Lower lobe of right lung (tissue), 2 donors: ENCODE measurements at regions not wholly inside any gene's neighbourhood (a gene's known extent, or its start where the extent isn't known, plus 50 kb on each side); places are given as distances from the start of the nearest gene placed in this dataset.
A peak's percentile ranks its signal among the peaks of the same experiment; 100 is the strongest.

Experiments used
- ATAC-seq, 2 donors: fragments of 200-7000 bp; cut with Tn5 transposase; one replicate each; pipeline ENCODE4 v1.9.1; 2020 to 2022; ENCODE audit warnings: mild to moderate bottlenecking in 2 of 2, moderate library complexity in 2 of 2
- DNase-seq: peaks from one replicate; pipeline ENCODE4 v3.0.0-alpha.2; 2020
- H3K27ac ChIP-seq: fragments of 200-600 bp; one replicate; pipeline ENCODE4 v1.8.0; 2022
- H3K27me3 ChIP-seq: fragments of 200-600 bp; one replicate; pipeline ENCODE4 v1.8.0; 2022; ENCODE audit warnings: low read depth
- H3K36me3 ChIP-seq: fragments of 200-600 bp; one replicate; pipeline ENCODE4 v1.8.0; 2022; ENCODE audit warnings: mild to moderate bottlenecking
- H3K4me1 ChIP-seq: fragments of 200-600 bp; one replicate; pipeline ENCODE4 v1.8.0; 2022
- H3K4me3 ChIP-seq: fragments of 200-600 bp; one replicate; pipeline ENCODE4 v1.8.0; 2022; ENCODE audit warnings: mild to moderate bottlenecking
- H3K9me3 ChIP-seq: fragments of 200-600 bp; one replicate; pipeline ENCODE4 v1.8.0; 2022
- intact Hi-C: fragments of 100-400 bp; cut with DNase I; formaldehyde crosslinking; loops from one replicate; pipeline ENCODE4 v1.11.0; 2022
- TF ChIP-seq, protein P1 (sequence below): fragments of 200-600 bp; IDR thresholded peaks from one replicate; pipeline ENCODE4 v1.8.0; 2022; ENCODE audit warnings: antibody characterized with exemption, mild to moderate bottlenecking
- donor health status: DM: no; HTN: yes; CAD: no; lungs with severe emphysema.

DNA sequence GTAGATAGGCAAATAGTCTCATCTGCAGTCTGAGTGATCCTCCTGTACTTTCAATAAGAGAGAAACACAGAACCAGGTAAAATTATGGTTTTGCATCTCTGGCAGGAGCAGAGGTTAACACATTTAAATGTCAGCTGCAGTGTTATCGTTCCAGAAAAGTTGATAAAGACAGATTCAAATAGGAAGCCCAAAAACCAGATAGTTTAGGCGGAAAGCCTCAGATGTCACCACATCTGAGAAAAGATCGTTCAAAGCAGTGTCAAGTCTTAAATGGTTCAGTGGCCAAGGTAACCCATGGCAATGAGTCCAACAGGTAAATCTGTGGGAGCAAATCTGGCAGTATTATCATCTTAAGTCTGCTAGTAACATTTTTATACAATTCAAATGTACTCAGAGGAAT lies 542.1 kb upstream of the MEF2C start:
- H3K4me3 ChIP-seq, result no peak overlapping the region
- no peak overlapping the region for H3K27ac ChIP-seq
- H3K9me3 ChIP-seq, result no peaks in the 10 kb centered on the region
- DNase-seq, result no peak
- H3K27me3 ChIP-seq, result no peaks in the 10 kb centered on the region
- TF ChIP-seq, protein P1, sequence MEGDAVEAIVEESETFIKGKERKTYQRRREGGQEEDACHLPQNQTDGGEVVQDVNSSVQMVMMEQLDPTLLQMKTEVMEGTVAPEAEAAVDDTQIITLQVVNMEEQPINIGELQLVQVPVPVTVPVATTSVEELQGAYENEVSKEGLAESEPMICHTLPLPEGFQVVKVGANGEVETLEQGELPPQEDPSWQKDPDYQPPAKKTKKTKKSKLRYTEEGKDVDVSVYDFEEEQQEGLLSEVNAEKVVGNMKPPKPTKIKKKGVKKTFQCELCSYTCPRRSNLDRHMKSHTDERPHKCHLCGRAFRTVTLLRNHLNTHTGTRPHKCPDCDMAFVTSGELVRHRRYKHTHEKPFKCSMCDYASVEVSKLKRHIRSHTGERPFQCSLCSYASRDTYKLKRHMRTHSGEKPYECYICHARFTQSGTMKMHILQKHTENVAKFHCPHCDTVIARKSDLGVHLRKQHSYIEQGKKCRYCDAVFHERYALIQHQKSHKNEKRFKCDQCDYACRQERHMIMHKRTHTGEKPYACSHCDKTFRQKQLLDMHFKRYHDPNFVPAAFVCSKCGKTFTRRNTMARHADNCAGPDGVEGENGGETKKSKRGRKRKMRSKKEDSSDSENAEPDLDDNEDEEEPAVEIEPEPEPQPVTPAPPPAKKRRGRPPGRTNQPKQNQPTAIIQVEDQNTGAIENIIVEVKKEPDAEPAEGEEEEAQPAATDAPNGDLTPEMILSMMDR, result no peak
- intact Hi-C loops, result no loop called here
- no peaks in the 10 kb centered on the region for H3K36me3 ChIP-seq
- no peaks in the 10 kb centered on the region for H3K4me1 ChIP-seq
- ATAC-seq, result no peak

DNA sequence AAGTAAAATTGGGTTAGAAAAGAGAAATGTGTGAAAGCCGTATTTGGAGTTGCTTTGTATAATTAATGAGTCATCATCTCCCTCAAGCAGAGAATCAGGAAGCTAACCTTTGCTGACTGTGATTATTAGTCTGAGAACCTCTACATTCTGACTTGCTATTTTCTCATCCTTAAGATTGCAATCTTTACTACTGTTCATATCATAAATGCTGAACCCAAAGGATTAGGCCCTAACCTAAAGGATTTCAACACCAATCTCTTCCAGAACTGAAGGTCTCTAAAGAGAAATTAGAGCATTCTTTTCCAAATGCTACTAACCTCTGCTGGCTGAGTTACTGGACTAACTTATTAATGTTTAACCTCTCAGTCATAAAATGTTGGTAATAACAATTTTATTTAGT lies 538.1 kb upstream of the MEF2C start:
- ATAC-seq, result peak; percentile 59 to 61
- no peak overlapping the region for H3K4me3 ChIP-seq
- no peaks in the 10 kb centered on the region for H3K4me1 ChIP-seq
- DNase-seq, result no peak
- H3K27ac ChIP-seq, result no peak overlapping the region
- TF ChIP-seq, protein P1, result no peak
- H3K27me3 ChIP-seq, result no peaks in the 10 kb centered on the region
- H3K9me3 ChIP-seq, result no peaks in the 10 kb centered on the region
- no peaks in the 10 kb centered on the region for H3K36me3 ChIP-seq
- intact Hi-C loops, result no loop called here

DNA sequence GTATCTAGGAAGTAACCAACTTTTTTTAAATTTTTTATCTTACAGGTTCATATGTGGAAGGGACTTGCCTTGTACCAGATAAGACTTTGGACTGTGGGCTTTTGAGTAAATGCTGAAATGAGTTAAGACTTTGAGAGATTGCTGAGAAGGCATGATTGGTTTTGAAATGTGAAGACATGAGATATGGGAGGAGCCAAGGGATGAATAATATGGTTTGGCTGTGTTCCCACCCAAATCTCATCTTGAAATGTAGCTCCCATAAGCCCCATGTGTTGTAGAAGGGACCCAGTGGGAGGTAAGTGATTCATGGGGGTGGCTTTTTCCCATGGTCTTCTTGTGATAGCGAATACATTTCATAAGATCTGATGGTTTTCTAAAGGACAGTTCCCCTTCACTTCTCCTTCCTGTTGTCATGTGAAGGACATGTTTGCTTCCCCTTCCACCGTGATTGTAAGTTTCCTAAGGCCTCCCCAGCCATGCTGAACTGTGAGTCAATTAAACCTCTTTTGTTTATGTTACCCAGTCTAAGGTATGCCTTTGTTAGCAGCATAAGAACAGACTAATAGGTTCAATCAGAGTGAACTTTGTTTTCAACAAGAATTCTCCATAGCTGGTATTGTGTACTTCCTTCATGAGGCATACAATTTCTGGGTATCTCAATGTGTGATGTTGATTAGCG lies 535.6 kb upstream of the MEF2C start:
- no peak overlapping the region for H3K4me3 ChIP-seq
- H3K36me3 ChIP-seq, result no peaks in the 10 kb centered on the region
- peak; percentile 14 for DNase-seq
- intact Hi-C loops, result no loop called here
- TF ChIP-seq, protein P1, result no peak
- H3K9me3 ChIP-seq, result no peaks in the 10 kb centered on the region
- peak in 1 of 2 donors; percentile 46 for ATAC-seq
- H3K27ac ChIP-seq, result no peak overlapping the region
- no peaks in the 10 kb centered on the region for H3K27me3 ChIP-seq
- no peaks in the 10 kb centered on the region for H3K4me1 ChIP-seq

DNA sequence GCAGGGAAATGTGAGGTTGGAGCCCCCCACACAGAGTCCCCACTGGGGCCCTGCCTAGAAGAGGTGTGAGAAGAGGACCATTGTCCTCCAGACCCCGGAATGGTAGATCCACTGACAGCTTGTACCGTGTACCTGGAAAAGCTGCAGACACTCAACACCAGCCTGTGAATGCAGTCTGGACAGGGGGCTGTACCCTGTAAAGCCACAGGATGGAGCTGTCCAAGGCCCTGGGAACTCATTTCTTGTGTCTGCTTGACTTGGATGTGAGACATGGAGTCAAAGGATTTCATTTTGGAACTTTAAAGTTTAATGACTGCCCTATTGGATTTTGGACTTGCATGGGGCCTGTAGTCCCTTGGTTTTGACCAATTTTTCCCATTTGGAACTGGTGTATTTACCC lies 535.0 kb upstream of the MEF2C start:
- no peaks in the 10 kb centered on the region for H3K4me1 ChIP-seq
- no peaks in the 10 kb centered on the region for H3K36me3 ChIP-seq
- DNase-seq (peak; percentile 16), ATAC-seq (no peak)
- H3K27me3 ChIP-seq, result no peaks in the 10 kb centered on the region
- H3K4me3 ChIP-seq, result no peak overlapping the region
- no peaks in the 10 kb centered on the region for H3K9me3 ChIP-seq
- TF ChIP-seq, protein P1, result no peak
- intact Hi-C loops, result no loop called here
- no peak overlapping the region for H3K27ac ChIP-seq

DNA sequence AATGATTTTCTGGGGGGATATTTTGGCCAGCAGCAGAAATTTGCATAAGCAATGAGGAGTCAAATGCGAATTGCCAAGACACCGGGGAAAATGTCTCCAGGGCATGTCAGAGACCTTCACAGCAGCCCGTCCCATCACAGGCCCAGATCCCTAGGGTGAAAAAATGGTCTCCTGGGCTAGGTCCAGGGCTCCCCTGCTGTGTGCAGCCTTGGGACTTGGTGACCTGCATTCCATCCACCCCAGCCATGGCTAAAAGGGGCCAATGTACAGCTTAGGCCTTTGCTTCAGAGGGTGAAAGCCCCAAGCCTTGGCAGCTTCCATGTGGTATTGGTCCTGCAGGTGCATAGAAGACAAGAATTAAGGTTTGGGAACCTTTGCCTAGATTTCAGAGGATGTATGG lies 534.5 kb upstream of the MEF2C start:
- H3K36me3 ChIP-seq, result no peaks in the 10 kb centered on the region
- H3K27me3 ChIP-seq, result no peaks in the 10 kb centered on the region
- H3K27ac ChIP-seq, result no peak overlapping the region
- H3K4me3 ChIP-seq, result no peak overlapping the region
- TF ChIP-seq, protein P1, result no peak
- no peaks in the 10 kb centered on the region for H3K4me1 ChIP-seq
- H3K9me3 ChIP-seq, result no peaks in the 10 kb centered on the region
- DNase-seq, result peak; percentile 9
- ATAC-seq, result no peak
- intact Hi-C loops, result no loop called here
